H1 (cell line): ENCODE measurements at regions not wholly inside any gene's neighbourhood (a gene's known extent, or its start where the extent isn't known, plus 50 kb on each side); places are given as distances from the start of the nearest gene placed in this dataset.

Source experiments
- CBX5 ChIP-seq: fragments of 300-800, 300-1000 bp; sonication (generic); IDR thresholded peaks from 2 replicates; pipeline ENCODE4 v1.7.1; 2016; ENCODE audit warnings: antibody characterized with exemption, low read length, low read depth

GRCh38 chr22:48719978-48720661, 1107.6 kb downstream of the BRD1 start (continued):
- TF ChIP-seq CBX5 = no peak
